ENCODE measurements at regions not wholly inside any gene's neighbourhood (a gene's known extent, or its start where the extent isn't known, plus 50 kb on each side); places are given as distances from the start of the nearest gene placed in this dataset.

DNA sequence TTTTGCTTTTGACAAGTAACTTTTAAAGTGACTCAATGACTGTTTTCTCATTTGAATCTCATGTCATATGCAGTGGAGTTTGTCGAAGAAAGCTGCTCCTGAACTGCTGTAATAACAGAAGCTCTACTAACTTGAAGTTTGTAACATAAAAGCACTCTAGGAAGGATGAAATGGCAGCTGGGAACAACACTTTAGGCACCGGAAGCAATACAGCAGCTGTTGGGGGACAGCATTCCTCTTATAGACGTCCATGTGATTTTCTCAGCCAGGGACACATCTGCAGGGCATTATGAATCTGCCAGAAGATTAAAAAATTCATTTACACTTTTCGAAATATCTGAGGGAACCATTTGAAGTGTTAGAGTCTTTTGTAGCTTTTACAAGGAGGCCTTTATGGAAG is 1035.8 kb downstream of the ADGRL3 start:
- H3K4me2 ChIP-seq (ENCODE audit: low read length): no peak overlapping the region
- H3F3A ChIP-seq (ENCODE audit: control insufficient read depth, insufficient read depth): no peaks in the 10 kb centered on the region
- H3K27me3 ChIP-seq (ENCODE audit: control insufficient read depth, low read length): no peaks in the 10 kb centered on the region
- no peak overlapping the region for H3K27ac ChIP-seq (ENCODE audit: low read depth, low read length)
- H3K9me2 ChIP-seq (replicated peaks; ENCODE audit: control insufficient read depth, low read length): no peaks in the 10 kb centered on the region
- no peaks in the 10 kb centered on the region for H3K9me3 ChIP-seq (ENCODE audit: control insufficient read depth, insufficient read depth, low read length)
- H4K20me1 ChIP-seq (ENCODE audit: control insufficient read depth, insufficient read depth, low read depth, low read length): no peaks in the 10 kb centered on the region
- no peaks in the 10 kb centered on the region for H3K36me3 ChIP-seq (ENCODE audit: control insufficient read depth, low read length)
- H3K4me1 ChIP-seq (ENCODE audit: control insufficient read depth, low read length): no peaks in the 10 kb centered on the region
- H3K79me2 ChIP-seq (ENCODE audit: control insufficient read depth, low read length): no peaks in the 10 kb centered on the region
- no peak overlapping the region for H3K4me3 ChIP-seq (ENCODE audit: low read length)
- no peak for TF ChIP-seq EZH2phosphoT487 (IDR thresholded peaks at IDR 0.05; ENCODE audit: borderline replicate concordance, low read length)
- TF ChIP-seq, protein P1, sequence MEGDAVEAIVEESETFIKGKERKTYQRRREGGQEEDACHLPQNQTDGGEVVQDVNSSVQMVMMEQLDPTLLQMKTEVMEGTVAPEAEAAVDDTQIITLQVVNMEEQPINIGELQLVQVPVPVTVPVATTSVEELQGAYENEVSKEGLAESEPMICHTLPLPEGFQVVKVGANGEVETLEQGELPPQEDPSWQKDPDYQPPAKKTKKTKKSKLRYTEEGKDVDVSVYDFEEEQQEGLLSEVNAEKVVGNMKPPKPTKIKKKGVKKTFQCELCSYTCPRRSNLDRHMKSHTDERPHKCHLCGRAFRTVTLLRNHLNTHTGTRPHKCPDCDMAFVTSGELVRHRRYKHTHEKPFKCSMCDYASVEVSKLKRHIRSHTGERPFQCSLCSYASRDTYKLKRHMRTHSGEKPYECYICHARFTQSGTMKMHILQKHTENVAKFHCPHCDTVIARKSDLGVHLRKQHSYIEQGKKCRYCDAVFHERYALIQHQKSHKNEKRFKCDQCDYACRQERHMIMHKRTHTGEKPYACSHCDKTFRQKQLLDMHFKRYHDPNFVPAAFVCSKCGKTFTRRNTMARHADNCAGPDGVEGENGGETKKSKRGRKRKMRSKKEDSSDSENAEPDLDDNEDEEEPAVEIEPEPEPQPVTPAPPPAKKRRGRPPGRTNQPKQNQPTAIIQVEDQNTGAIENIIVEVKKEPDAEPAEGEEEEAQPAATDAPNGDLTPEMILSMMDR (IDR thresholded peaks at IDR 0.05; ENCODE audit: low read depth, low read length, poor library complexity, severe bottlenecking): no peak

GRCh38 chr4:62232814-62233213 is 1032.7 kb downstream of the ADGRL3 start:
- TF ChIP-seq, protein P1 (IDR thresholded peaks at IDR 0.05; ENCODE audit: low read depth, low read length, poor library complexity, severe bottlenecking): no peak
- TF ChIP-seq EZH2phosphoT487 (IDR thresholded peaks at IDR 0.05; ENCODE audit: borderline replicate concordance, low read length): no peak
- H3K4me3 ChIP-seq (ENCODE audit: low read length): no peak overlapping the region
- H3K27me3 ChIP-seq (ENCODE audit: control insufficient read depth, low read length): no peaks in the 10 kb centered on the region
- no peaks in the 10 kb centered on the region for H3K36me3 ChIP-seq (ENCODE audit: control insufficient read depth, low read length)
- no peaks in the 10 kb centered on the region for H3F3A ChIP-seq (ENCODE audit: control insufficient read depth, insufficient read depth)
- no peaks in the 10 kb centered on the region for H4K20me1 ChIP-seq (ENCODE audit: control insufficient read depth, insufficient read depth, low read depth, low read length)
- no peak overlapping the region for H3K4me2 ChIP-seq (ENCODE audit: low read length)
- no peaks in the 10 kb centered on the region for H3K9me2 ChIP-seq (replicated peaks; ENCODE audit: control insufficient read depth, low read length)
- no peaks in the 10 kb centered on the region for H3K79me2 ChIP-seq (ENCODE audit: control insufficient read depth, low read length)
- no peak overlapping the region for H3K27ac ChIP-seq (ENCODE audit: low read depth, low read length)
- no peaks in the 10 kb centered on the region for H3K9me3 ChIP-seq (ENCODE audit: control insufficient read depth, insufficient read depth, low read length)
- H3K4me1 ChIP-seq (ENCODE audit: control insufficient read depth, low read length): no peaks in the 10 kb centered on the region

DNA sequence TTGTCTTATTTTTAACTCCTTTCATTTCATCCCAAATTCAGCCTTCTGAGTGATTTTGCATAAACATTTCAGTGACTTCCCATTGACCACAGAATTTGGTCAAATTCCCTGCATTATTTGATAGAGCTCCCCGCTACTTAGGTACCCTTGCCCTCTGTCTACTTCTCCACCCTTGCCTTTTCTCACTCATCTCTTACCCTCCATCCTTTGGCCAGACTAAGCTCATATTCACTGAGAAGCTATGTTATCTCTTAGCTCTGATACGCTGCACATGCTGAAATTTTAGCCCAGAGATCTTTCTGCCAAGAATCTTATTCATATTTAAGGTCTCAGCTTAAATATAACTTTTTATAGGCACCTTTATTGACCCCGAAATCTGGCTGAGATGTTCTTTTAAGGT is 1031.9 kb downstream of the ADGRL3 start:
- Histone ChIP-seq H3F3A (ENCODE audit: control insufficient read depth, insufficient read depth) (no peaks in the 10 kb centered on the region), H3K27me3 (ENCODE audit: control insufficient read depth, low read length) (no peaks in the 10 kb centered on the region), H3K36me3 (ENCODE audit: control insufficient read depth, low read length) (no peaks in the 10 kb centered on the region), H3K79me2 (ENCODE audit: control insufficient read depth, low read length) (no peaks in the 10 kb centered on the region), H3K4me2 (ENCODE audit: low read length) (no peak overlapping the region), H3K27ac (ENCODE audit: low read depth, low read length) (no peak overlapping the region), H3K9me2 (replicated peaks; ENCODE audit: control insufficient read depth, low read length) (no peaks in the 10 kb centered on the region), H3K9me3 (ENCODE audit: control insufficient read depth, insufficient read depth, low read length) (no peaks in the 10 kb centered on the region), H3K4me1 (ENCODE audit: control insufficient read depth, low read length) (no peaks in the 10 kb centered on the region), H4K20me1 (ENCODE audit: control insufficient read depth, insufficient read depth, low read depth, low read length) (no peaks in the 10 kb centered on the region), H3K4me3 (ENCODE audit: low read length) (no peak overlapping the region)
- TF ChIP-seq EZH2phosphoT487 (IDR thresholded peaks at IDR 0.05; ENCODE audit: borderline replicate concordance, low read length): no peak
- TF ChIP-seq, protein P1 (IDR thresholded peaks at IDR 0.05; ENCODE audit: low read depth, low read length, poor library complexity, severe bottlenecking): no peak

DNA sequence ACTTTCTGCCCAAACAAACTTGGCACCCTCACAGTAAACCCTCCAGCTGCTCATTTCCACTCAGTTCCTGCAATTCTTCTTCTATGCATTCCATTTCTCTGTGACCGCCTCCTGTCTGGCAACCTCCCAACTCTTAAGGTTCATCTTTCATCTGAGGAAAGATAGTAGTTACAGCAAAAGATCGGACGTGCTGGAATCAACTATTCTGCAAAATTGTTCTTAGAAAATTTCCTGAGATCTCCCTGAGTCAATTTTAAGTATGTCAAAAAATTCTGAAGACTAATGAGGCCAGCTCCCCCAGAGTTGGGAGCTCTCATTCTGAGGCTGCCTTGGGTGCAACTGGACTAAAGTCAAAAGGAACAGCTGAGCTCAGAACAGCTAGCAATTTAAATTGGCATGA is 1026.0 kb downstream of the ADGRL3 start:
- Histone ChIP-seq H3K27ac (ENCODE audit: low read depth, low read length) (no peak overlapping the region), H3K4me2 (ENCODE audit: low read length) (no peak overlapping the region)
- TF ChIP-seq, protein P1 (IDR thresholded peaks at IDR 0.05; ENCODE audit: low read depth, low read length, poor library complexity, severe bottlenecking): no peak
- no peak for TF ChIP-seq EZH2phosphoT487 (IDR thresholded peaks at IDR 0.05; ENCODE audit: borderline replicate concordance, low read length)

More for the DNA sequence above, 1026.0 kb downstream of the ADGRL3 start:
- H3K36me3 ChIP-seq (ENCODE audit: control insufficient read depth, low read length): no peaks in the 10 kb centered on the region
- H3K4me3 ChIP-seq (ENCODE audit: low read length): no peak overlapping the region
- H3K9me2 ChIP-seq (replicated peaks; ENCODE audit: control insufficient read depth, low read length): no peaks in the 10 kb centered on the region
- H3K27me3 ChIP-seq (ENCODE audit: control insufficient read depth, low read length): no peaks in the 10 kb centered on the region
- H4K20me1 ChIP-seq (ENCODE audit: control insufficient read depth, insufficient read depth, low read depth, low read length): no peaks in the 10 kb centered on the region
- no peaks in the 10 kb centered on the region for H3K4me1 ChIP-seq (ENCODE audit: control insufficient read depth, low read length)
- H3K79me2 ChIP-seq (ENCODE audit: control insufficient read depth, low read length): no peaks in the 10 kb centered on the region
- H3F3A ChIP-seq (ENCODE audit: control insufficient read depth, insufficient read depth): no peaks in the 10 kb centered on the region
- H3K9me3 ChIP-seq (ENCODE audit: control insufficient read depth, insufficient read depth, low read length): no peaks in the 10 kb centered on the region

Measured in DOHH2 (cell line).